ENCODE measurements at regions not wholly inside any gene's neighbourhood (a gene's known extent, or its start where the extent isn't known, plus 50 kb on each side); places are given as distances from the start of the nearest gene placed in this dataset.

DNA sequence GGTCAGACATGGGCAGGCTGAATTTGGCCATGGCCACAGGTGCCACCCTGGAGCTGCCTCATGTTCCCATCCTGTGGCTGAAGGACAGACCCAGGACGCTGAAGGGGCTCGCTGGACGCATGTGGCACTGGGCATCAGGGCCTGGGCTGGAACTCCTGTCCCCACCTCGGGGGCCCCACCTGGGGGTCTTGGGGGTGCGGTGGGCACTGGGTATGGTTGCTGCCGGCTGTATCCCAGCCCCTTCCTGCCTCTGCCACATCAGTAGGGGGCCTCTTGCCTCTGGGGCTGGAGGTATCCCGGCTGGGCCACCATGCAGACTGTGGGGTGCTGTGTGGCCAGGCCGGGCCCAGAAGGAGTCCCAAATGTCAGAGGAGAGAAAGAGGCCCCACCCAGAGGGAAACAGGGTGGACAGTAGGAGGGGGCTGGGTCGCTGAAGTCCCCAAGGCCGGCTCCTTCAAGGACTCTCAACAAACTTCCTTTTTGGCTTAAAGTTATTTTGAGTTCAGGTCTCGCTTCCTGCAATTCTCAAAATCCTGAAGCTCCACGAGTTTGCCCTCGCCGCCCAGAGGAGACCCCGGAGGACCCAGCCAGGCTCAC, 78.7 kb downstream of the SIK1 start:
- no peak for DNase-seq

DNA sequence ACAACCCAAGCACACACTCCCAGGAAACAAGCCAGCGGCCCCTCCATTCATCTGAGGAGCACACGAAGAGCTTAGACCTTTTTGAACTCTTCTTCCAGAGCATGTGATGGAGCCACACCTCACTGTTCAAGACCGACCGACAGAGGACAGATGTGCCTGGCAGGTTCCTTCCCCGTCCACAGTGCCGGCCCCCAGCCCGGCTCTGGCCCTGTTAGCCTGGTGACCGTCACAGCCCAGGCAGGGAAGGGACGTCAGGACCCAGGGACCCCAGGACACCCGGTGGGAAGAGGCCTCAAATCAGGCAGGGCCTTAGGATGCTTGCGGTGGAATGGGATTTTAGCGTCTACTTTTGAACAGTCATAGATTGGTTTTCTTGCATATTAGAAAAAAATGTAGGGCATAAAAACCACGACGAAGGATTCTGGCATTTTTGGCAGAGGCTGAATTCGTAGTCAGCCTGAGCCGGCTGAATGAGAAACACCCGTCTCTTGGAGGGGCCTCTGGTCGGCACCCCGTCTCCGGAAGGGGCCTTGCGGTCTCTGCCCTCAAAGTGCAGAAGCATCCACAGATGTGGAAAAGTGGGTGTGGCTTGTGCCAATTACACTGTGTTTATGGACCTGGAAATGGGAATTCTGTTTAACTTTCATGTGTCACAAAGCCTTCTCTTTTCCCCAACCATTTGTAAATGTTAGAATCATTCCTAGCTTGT, 79.3 kb downstream of the SIK1 start:
- no peak for DNase-seq

DNA sequence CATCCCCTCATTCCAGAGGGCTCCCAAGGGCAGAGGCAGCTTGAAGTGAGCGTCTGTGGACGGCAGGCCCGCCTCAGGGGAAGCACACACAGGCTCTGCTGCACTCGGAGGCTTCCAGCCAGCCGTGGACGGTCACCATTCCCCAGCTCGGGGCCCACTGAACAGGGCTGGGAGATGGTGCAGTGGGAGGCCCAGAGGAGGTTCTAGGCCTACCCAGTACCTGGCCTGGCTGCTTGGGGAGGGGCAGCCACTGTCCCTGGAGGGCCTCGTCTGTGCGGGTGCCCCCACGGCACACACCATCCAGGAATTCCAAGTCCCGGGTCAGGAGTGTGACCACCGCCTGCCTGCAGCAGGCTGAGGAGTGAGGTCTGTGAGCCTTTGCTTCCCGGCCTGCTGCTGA, 80.4 kb downstream of the SIK1 start:
- no peak for DNase-seq

DNA sequence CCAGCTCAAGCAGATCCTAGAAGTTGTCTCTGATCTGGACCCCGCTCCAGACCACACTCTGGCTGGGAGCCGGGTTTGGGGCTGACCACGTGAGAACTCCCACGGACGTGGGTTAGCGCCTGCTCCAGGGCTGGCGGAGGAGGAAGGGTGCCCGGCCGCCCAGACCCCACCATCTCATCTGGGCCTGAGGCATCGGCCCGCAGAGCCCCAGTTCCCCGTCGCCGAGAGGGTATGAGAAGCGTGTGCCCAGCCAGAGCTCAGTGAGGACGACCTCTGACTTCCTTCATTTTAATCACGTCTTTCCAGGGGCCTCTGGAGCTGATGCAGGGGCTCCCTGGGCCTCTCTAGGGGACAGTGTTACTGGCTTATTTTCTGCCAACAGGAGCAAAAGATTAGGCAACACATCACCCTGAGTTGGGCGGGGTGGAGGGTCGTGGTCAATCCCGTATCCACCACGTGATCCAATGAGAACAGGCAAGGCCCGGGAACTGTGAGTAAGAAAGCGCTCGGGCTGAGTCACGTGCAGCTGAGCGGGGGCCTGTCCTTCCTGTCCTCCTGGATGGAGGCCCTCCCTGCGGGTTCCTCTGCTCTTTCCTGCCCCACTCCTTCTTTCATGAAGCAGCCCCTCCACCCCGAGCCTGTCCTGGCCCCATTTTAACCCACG, 81.1 kb downstream of the SIK1 start:
- DNase-seq = no peak

DNA sequence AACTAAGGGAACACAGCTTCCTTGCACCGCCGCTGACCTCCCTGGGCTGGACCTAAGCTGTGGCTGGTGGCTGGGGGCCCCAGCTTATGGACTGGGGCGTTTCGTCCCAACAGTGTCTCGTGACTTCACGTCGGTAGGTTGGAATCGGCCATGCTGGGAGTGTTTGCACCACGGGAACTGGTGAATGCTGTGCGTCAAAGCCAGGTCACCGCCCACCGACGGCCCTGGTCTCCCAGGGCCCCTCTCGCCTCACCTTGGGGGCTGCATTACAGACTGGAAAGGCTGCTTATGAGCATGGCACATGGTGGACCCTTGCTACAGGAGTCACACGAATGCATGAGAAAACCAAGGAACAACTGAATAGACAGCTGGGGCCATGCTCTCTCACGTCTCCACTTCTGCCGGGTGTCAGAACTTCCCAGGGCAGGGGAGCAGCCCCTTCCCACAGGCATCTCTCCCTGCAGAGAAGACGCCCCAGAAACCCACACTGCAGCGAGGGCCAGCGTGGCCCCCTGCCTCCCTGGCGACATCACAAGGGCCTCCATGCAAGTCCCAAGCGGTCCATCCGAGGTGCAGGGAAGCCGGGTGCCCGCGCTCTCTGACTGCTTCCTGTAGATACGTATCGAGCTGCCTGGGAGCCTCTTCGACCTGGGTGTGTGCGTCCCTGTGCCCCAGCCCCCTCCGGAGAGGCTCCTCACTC, 81.7 kb downstream of the SIK1 start:
- DNase-seq = no peak

DNA sequence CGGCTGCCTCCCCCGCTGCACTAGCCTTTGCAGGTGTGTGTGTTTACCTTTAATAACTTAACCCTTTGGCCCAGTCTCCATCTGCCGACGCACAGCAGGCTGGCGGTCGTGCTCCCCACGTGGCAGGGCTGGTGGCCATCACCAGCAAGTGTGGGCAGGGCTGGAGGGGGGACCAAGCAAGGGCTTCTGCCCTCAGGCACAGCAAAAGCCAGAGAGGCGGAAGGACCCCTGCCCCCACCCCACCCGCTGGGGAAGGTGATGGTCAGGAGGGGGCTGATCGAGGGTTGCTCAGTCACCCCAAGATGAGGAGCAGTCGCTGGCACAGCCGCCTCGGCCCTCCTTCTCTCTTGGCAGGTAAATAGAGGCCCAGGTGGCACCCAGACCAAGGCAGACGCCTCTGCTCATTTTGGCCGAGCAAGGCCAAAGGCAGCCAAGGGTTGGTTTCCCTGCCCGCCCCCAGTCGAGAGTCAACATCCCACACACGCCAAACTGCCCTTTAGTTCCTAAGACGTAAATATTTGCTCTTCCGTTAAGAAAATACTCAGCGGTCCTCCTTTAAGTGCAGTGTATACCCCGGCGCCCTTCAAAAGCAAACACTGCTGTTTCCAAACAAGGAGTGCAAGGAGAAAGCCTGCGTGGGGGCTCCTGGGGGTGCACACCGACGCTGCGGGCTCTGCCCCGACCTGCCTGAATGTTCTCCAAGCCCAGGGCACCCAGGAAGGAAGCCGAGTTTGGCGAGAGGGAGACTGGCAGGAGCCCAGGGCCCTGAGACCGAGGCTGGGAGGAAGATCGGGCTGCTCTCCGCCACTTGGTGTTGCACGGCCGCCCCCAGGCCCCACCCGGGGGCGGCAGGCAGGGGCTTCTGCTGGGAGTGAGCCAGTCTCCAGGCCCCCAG, 82.7 kb downstream of the SIK1 start:
- DNase-seq = no peak

DNA sequence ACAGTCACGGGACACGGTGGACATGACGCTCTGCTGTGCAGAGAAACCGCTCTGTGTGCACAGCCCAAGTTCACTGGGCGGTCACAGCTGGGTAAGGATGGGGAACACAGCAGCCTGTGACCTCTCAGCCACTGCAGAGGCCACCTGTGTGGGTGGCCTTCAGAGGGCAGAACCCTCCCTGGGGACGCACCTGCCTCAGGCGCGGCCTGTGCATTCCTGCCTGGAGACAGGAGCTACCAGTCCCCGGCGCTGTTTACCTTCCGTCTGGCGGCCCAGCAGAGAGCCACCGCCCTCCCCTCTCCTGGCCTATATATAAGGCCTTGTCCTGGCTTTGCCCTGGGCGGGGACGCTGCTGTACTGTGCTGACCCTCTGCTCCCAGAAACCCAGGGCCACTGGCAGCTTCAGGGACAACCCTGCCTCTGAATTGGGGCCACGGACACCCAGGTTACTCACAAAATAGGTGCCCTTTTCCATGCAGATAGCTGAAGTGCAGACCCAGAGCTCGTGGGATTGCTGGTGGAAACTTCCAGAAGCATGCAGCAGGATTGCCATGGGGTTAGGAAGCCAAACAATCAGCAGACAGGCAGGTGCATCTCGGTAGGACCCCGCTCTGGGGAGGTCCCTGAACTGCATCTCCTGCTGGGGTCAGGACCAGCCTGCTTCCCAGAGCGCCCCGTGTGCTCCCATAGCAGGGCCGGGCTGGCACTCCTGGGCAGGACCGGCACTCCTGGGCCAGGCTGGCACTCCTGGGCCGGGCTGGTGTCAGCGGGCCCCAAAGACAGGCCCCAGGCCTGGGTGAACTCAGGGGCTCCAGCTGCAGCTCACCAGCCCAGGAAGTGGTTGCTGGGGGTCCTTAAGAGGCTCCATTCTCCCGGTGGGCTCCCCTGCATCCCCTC, 83.6 kb downstream of the SIK1 start:
- DNase-seq = no peak

DNA sequence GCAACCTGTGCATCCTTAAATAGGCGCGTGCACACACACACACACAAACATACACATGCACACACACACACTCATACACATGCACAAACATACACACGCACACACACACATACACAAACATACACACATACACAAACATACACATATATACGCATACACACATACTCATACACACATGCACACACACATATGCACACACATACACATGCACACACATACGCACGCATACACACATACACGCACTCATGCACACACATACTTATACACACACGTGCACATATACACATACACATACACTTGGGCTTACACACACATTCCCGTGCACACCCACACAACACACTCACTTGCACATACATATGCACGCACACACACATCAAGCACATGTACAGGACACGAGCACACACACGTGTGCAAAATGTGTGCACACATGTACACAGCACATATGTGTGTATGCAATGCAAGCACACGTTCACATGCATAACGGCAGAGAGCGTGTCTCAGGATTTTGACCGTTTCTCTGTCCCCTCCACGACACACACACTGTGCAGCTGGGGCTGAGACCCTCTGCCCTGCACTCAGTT, 84.5 kb downstream of the SIK1 start:
- DNase-seq = no peak

DNA sequence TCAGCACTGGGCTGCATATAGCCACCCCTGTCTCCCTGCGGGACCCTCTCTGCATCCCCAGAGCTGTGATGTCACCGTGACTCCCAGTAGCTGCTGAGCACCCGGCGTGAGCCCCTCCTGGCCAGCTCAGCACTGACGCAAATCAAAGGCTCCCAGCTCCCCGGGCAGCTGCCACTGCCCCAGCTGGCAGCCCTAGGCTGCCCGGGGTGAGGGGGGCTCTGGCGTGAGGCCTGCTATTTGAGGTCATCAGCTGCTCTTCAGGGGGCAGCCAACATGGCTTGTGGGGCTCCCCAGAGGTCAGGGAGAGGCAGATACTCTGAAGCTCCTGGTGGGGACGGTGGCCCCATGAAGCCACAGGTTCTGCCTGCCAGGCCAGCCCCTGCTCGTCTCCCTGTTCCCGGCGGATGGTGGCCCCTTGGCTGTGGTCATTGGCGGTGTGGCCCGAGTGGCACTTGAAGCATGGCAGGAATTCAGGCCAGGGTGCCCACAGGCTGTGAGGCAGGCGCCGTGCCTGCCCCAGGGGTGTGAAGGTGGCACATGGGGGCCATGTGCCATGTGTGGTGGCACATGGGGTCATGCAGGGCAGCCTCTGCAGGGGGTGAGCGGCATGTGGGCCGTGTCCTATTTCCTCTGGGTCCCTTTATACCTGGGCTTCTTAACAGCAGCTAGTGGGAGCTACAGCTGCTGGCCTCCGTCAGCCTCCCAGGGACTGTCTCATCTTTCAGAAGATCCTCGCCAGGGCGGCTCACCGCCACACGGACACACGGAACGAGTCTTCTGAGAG, 85.4 kb downstream of the SIK1 start:
- no peak for DNase-seq

DNA sequence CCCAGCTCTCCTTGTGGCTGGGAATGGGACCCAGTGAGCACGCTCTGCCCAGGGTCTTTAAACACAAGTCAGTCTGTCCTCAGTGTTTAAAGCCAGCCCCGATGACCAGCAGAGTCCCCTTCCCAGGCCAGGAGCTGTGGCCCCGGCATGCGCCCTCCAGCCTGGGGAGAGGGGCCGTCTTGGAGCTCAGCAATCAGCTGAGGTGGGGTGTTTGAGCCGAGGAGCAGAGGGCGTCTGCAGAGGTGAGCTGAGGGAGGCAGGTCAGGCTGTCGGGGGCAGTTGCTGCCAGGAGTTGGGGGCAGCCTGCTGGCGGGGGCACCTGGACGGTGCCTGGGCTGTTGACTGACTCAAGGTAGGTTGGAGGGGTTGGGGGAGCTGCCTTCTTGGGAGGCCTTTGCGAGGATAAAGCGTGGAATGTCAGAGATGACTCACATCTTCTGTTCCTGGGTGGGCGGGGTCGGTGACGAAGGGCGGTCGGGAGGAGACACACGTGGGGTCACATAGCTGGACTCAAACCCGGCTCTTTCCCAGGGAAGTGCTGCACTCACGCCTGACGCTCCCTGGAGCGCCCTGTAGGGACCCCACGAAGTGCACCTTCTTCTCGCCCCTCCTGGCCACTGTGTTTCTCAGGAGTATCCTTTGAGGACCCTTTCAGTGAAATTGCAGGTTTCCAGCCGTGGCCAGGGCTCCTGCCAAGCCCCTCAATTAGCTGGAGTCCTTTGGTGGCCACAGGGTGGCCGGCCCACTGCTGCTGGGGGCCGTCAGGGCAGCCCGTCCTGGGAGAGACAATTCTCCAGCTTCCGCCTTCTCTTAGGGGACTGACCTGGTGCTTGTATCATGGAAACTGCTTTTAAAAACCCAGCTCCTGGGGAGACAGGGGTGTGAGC, 86.2 kb downstream of the SIK1 start:
- no peak for DNase-seq

DNA sequence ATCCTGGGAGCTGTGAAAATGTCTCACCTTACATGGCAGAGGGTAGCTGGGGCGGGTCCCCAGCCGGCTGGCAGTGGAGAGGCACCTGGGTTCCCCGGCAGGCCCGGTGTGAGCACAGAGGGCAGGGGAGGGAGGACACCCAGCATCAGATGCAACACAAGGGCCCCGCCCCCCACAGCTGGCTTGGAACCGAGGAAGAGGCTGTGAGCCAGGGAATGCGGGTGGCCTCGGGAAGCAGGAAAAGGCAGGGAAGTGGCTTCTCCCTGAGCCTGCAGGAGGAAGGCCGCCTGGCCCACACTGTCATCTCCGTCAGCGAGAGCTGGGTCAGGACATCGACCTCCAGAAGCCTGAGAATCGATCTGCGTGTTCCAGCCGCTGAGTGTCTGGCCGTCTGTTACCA, 87.3 kb downstream of the SIK1 start:
- no peak for DNase-seq

DNA sequence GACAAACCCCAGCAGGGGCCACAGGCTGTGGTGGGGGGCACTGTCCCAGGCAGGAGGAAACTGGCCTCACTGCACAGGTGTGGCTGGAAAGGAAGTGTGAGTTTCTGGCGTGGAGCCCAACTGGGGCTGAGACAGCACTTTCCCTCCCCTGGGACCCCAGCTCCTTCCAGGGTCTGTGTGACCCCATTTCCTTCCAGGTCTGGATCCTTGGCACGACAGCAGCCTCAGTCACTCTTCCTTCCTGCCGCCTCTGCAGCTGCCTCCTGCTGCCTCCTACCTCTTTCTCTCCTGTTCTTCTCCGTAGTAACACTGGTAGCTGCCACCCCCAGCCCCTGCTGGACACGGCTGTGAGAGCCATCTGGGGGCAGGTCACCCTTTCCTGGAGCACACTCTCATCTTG, 88.0 kb downstream of the SIK1 start:
- no peak for DNase-seq

DNA sequence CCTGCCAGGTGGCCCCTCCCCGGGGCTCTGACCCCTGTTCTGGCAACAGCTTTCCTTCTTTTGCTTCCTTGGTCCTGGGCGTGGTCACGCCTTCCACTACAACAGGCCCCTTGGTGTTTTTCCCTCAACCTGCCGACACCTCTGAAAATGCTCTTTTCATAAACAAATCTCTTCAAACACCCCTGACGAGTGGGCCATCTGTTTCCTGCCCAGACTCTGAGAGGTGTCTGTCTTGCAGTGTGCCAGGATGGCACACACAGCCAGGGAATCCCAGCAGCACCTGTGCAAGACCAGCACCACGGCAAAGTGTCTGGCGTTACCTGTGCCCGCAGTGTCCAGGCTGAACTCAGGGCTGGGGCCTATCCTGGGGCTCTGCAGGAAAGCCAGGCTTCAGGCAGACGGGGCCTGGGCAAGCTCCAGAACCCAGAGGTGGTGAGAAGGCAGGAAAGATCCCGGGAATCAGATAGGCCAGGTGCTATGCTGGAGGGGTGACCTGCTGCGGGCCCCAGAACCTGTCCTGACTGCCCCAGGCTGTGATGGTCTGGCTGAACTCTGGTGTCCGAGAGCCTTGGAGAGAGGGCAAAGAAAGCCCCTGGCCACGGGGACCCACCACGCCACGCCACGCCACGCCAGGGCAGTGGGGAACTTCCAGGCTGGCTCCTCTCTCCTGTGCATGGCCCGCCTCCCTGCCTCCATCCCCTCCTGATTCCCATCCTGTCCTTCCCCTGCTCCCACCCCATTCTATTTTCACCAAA, 88.9 kb downstream of the SIK1 start:
- no peak for DNase-seq

DNA sequence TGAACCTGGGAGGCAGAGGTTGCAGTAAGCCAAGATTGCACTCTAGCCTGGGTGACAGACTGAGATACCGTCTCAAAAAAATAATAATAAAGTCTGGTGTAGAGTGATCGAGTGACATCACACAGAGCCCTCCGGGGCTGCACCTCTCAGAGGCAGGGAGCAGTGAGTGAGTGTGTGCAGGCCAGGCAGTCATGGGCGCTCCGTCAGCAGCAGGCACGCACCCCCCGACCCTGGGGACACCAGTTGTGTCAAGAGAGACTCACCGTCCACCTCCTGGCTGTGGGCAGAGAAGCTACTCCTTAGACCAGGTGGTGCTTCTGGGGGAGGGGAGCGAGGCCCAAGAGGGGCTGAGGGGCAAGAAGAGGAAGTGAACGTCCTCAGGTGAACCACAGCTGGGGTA, 91.8 kb downstream of the SIK1 start:
- DNase-seq = no peak

DNA sequence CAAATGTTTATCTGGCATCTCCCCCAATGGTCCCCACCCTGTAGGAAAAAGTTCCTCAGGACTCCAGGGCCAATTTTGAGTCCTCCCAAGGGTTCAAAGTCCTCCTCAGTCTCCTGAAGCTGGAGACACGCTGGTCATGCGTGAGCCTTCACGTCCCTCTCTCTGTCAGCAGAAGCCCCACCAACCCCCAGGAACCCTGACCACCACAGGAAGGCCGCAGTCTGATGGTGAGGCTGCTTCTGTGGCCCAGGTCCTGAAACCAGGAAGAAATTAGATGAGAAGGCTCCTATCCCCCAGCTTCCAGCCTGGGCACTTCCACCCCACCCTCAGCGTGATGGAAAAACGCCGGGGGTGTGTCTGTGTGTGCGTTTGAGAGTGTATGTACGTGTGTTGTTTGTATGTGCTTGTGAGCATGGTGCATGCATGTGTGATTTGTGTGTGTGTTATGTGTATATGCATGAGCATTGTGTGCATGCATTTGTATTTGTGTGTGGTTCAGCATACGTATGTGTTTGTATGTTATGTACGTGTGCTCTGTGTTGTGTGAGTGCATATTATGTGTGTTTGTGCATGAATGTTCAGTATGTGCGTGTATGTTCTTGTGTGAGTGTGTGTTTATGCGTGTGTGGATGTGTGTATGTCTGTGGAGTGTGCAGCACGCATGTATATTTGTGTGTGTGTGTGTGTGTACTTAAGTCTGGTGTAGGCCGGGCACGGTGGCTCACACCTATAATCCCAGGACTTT, 92.5 kb downstream of the SIK1 start:
- no peak for DNase-seq

DNA sequence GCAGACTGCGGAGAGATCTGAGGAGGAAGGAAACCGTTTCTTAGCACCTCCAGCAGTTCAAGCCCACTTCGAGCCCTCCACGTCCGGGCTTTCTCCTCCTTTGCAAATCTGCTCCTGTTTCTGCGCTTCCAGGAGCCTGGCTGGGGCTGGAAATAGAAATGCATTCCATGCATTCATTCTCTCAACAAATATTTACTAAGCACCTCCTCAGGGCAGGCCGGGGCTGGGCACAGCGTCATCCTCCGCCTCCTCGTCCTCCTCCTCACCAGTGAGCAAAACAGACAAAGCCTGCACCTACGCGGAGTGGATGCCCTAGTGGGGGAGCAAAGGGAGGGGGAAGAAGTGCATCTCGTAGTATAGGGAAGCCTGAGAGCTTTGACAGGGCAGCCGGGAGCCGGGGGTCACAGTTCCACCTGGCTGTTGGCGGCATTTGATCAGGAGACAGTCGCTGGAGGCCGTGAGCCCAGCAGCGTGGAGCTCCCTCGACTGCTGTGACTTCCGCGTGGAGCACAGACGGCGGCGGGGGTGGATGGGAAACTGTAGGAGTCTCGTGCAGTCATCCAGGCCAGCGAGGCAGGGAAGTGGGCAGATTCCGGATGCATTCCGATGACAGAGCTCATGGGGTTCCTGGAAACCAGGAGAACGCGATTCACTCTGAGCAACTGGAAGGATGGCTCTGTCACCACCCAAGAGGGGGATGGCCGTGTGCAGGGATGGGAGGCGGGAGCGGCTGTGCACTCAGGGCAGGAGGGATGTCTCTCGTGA, 93.5 kb downstream of the SIK1 start:
- no peak for DNase-seq

DNA sequence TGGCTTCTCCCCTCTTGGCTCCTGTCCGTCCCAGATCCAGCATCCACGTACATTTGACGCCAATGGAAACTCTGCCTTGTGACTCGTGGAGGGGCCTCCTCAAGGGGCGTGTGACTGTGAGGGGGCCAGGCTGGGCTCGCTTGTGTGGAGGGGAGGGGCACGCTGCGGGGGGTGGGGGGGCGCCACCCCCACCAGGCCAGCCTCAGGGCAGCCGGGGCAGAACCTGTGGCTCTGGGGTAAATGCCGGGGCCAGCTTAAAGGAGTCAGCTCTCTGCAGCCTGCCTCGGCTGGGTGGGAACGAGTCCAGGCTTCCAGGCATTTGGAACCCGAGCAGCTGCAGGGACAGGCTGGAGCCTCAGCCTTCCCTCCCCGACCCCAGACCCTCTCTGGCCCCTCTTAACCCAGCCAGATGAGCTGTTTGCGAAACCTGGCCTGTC, 94.1 kb downstream of the SIK1 start:
- DNase-seq = no peak

Data from stimulated activated CD4-positive, alpha-beta T cell treated with anti-CD3 and anti-CD28 coated beads, Interleukin-2, amount 100 ng/mL, for 48 hours (primary cell).